ENCODE measurements at regions not wholly inside any gene's neighbourhood (a gene's known extent, or its start where the extent isn't known, plus 50 kb on each side); places are given as distances from the start of the nearest gene placed in this dataset.
A peak's percentile ranks its signal among the peaks of the same experiment; 100 is the strongest.

DNA sequence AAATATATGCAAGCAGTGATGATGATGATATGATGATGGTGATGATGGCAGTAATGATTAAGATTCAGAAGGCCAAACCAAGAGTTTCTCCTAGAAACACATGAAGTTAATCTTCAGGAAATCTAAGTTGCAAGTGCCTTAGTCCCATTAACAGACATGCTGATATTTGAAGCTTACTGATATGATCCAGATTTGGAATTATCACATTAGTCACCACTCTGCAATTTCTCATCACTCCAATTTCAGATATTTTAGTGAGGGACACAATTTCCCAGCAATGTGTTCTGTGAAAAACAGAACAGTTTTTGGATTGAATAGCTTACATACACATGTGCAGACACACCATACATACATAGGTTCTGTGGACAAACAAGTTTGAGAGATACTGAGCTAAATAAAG, 411.4 kb upstream of the FAT3 start:
- DNase-seq (ENCODE audit: low read depth in 2 of 2), result no peak

DNA sequence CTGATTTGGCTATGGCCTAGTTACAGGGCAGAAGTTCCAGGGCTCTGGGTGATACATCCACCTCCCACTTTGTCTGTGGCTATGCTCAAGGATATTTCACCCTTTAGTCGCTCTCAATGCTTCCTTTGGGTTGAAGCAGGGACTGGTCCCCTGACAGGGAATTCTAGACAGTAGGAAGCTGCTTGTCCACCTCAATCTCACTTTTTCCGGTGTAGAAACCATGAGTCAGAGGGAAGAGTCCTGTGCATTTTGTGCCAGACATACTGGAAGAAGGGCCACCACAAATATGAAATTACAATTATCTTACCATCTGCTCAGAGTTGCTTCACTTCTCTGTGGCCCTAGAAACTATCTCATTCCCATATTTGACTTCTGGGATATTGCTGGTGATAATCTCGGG, 413.7 kb upstream of the FAT3 start:
- DNase-seq (ENCODE audit: low read depth in 2 of 2), result no peak

DNA sequence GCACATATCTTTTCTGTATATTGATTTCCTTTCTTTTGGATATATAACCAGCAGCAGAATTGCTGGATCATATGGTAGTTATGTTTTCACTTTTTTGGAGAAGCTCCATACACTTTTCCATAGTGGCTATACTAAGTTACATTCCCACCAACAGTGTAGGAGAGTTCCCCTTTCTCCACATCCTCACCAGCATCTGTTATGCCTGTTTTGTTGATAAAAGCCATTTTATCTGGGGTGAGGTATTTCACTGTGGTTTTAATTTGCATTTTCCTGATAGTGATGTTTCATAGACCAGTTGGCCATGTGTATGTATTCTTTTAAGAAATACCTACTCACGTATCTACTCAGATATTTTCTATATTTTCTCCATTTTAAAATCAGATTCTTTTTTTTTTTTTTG, 419.3 kb upstream of the FAT3 start:
- DNase-seq (ENCODE audit: low read depth in 2 of 2), result no peak

DNA sequence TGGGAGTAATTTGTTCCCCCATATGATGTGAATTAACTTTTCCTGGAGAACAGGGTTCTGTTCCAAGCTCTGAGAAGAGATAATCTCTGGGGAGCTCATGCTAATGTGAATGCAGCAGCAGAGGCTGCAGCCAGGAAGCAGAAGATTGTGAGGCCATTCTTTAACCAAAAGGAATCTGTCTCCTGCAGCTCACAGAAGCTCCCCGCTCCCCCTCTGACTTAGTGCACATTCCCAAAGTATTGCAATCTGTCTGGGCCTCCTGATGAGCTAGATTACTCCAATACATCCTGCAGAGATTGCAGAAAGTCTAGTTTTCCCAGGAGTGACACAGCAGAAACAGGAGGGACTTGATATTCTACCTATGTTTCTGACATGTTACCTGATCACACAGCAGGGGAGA, 420.6 kb upstream of the FAT3 start:
- peak; percentile 70 for DNase-seq (ENCODE audit: low read depth in 2 of 2)

DNA sequence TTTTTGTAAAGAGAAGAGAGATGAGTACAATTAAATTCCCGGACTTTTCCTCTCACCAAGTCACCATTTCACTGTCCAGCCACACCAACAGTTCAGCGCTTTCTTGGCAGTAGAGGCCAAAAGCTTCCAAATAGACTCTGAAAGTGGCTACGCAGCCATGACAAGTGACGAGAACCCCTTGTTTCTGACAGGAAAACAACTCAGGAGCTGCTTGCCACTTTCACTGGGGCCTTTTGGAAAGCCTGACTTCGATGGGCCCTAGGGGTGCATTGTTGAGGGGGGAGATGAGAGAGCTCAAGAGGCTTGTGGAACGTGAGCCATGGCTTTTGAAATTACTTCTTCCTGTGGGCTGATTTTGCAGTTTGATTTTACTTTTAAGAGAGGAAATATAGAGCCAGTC, 422.1 kb upstream of the FAT3 start:
- no peak for DNase-seq (ENCODE audit: low read depth in 2 of 2)

DNA sequence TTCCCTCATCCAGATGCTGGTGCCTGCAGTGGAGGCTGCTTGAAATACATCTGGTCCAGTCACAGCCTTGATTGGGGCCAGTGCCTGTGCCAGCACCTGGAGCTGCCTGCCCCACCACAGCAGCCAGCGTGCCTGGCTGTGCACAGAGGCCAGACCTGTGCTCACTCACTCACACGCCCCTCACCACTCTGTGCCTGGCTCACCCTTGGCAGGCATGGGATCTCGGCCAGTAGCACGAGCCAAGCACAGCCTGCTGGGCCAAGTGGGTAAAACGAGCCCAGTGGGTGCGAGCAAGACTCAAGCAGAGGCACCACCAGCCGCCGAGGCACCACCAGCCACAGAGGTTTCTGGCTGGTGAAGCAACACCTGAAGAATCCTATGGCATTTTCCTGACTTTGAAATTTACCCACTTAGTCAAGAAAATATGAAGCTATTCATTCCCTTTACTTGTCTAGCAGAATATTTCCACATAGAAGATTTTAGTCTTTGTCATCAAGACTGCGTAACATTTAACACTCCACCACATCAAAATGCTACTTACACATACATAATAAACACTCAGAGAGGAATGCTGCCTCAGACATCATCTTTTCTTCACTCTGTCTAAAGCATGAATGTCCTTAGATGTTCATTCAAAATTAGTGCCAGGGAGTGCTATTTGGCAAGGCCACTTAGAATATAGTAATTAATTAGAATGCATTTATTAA, 424.3 kb upstream of the FAT3 start:
- no peak for DNase-seq (ENCODE audit: low read depth in 2 of 2)

DNA sequence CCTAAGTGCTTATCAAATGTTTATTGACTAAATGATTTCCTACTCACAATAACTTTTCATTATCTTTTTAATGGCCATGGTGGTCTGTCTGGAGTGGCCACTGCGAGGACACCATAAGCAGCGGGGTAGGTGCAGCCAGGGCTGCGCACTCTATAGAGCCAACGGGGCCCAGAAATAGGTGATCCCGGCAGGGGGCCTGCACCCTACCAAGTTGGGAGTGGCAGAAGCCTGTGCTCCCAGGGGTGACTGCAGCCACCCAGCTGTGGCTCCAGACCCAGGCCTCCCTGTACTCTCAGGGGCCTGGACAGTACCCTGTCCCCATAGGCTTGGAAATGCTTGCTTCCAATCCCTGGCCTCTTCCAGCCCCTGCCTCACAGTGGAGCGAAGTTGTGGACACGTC, 426.4 kb upstream of the FAT3 start:
- DNase-seq (ENCODE audit: low read depth in 2 of 2), result no peak

DNA sequence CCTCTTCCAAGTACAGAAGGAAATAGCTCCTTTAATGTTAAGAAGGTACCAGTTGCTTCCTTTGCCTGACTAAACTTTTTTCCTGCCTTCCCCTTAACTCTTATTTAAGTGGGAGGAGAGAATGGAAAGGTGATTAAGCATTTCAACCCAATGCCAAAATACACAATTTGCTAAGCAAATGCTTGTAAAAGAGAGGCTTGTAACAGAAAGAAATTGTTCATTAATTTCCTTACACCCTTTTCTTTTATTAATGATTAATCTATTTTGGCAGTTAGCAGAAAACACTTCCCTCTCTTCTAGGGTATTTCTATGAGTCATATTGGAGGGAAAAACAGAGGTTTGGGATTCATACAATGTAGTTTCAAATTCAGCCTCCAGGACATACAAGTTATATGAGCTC, 427.6 kb upstream of the FAT3 start:
- no peak for DNase-seq (ENCODE audit: low read depth in 2 of 2)

DNA sequence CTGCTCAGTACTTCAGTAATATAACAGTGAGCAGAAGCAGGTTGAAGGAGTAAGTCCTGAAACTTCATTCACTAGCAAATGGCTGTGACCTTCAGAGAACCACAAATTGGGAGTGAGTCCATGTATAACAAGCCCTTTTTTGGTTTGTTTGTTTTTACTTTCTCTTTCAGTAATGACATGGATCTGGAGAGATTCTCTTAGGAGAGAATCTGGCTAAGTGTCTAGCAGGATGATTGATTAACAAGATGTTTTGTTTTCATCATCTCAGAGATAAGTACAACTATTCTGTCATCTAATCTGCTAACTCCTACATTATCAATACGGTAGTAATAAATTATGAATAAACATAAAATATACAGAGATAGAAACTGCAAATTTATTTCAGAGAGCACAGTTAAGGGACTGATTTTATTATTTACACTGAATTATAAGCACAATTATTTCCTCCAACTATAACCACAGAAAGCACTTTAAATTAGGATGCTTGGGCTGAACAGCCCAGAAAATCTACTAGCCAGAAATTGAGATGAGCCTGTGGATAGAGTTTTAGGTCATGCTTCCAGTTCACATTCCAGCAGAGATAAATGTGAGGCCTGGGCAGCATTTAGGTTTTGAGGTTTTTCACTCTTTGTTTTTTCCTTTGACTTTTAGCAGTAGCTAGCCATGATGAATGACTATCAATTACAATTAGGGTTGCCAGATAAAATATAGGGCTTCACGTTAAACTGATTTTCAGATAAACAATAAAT, 429.3 kb upstream of the FAT3 start:
- no peak for DNase-seq (ENCODE audit: low read depth in 2 of 2)

DNA sequence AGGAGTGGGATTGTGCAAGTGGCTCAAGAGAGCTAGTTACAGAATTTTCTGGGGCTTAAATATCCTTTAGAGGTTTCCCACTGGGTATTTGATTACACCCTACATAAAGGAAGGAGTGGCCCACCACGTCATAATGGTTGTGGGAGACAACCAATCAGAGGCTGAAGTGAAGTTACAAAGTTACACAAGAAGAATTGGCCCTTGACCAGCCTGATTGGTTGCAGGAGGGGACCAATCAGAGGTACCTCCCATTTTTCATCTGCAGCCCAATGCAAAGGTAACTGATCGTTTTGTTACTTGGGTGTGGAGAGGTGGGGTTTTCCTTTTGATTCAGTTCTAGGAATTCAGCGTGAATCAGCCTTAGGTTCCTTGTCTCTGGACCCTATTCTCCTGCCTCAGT, 430.5 kb upstream of the FAT3 start:
- no peak for DNase-seq (ENCODE audit: low read depth in 2 of 2)

DNA sequence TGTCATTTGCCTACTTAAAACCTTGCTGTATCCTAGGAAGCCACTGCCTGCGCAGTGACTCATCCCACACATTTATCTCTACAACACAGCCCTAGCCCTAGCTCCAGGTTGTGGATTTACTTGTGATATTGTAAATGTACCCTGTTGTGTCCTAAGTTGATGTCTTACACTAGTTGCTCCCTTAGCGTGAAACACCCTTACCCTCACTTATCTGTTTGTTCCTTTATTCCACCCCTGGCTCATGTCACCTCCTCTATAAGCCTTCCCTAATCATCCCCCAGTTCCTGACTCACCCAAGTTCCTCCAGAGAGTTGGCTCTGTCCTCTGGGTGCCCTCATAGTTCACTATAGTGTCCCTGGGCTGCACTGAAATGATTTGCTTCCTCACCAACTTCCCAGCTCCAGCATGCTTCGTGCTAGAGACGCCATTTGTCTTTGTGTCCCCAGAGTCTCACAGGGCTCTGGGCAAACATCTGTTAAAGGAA, 431.8 kb upstream of the FAT3 start:
- DNase-seq (ENCODE audit: low read depth in 2 of 2), result no peak

DNA sequence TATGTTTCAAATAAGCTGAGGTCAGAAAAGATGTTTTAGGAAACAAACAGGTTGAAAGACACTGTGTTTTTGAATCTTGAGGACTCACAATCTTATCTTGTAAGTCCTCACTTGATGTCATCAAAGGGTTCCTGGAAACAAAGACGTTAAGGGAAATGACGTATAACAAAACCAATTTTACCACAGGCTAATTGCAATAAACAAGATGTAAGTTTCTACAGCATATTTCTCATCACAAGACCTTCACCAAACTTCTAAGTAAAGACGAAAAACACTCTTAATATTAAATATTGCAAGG, 433.5 kb upstream of the FAT3 start:
- no peak for DNase-seq (ENCODE audit: low read depth in 2 of 2)

DNA sequence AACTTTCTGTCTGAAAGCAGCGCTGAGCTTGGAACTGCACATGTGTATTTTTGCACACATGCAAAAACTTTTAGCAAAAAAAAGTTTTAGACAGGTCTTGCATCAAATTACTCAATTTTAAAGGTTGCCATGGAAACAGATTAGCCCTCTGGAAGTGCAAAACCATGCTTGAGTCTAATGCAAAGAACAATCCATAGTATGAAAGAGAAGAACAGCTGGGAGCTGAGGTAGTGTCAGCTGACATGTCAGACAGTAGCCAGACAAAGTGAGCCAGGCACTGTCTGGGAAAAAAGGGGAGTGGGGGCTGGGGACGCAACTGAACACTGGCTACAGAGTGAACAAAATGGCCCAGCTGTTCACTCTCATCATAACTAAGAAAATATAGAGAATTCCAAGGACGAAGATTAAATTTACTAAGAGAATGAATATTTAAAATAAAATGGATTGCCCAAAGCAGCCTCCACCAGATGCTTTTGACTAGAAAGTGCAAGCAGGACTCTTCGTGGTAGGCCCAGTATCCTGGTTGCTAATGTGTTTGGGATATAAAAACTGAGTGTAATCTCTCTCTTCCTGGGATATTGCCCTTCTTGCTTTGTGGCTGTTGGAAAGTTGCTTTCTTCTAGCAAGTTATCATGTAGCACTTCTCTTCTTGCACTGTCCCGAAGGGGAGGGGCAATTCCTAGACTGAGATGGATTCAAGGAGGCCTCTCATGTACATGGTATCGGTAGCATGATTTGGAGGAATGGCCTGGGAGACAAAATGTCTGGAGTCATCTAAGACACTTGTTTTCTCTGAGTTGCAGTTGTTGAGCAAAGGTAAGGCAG, 434.1 kb upstream of the FAT3 start:
- DNase-seq (ENCODE audit: low read depth in 2 of 2), result no peak

DNA sequence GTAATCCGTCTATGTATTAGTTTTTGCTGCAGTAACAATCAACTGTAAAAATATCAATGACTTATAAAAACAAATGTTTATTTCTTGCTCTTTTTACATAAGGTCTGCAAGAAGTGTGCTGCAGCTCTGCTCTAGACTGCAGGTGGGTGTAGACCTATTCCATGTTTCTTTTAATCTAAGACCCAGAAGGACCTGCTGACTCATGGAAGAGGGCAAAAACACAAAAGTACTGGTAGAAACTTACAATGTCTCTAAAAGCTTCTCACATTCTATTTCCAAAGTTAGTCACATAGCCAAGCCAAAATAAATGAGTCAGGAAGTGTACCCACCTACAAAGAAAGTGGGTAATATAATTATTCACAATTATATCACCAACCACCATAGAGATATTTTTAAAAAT, 435.9 kb upstream of the FAT3 start:
- DNase-seq (ENCODE audit: low read depth in 2 of 2), result no peak

DNA sequence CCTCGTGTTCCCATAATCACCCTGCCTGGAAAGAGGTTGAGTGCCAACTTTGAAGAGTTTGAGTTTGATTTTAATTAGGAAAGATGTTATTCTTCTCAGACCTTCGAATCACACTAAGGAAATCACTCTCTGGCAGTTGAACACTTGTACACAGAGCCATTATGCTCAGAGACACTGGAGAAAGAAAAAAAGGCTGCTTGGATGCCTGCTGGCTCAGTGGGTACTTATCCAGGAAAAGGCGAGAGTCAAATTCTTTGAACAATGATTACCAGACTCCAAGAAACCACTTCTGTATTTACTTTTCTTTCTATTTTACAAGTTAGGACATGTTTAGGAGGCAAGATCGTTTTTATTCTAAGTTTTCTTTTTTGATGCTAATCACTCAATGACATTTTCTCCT, 438.5 kb upstream of the FAT3 start:
- DNase-seq (ENCODE audit: low read depth in 2 of 2), result no peak

DNA sequence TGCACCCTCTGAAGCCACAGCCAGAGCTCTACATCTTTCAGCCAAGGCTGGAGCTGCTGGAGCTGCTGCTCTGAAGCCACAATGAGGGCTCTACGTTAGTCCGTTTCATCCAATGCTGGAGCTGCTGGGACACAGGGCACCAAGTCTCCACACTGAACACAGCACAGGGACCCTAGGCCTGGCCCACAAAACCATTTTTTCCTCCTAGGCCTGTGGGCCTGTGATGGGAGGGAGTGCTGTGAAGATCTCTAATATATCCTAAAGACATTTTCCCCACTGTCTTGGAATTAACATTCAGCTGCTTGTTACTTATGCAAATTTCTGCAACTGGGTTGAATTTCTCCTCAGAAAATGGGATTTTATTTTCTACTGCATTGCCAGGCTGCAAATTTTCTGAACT, 441.4 kb upstream of the FAT3 start:
- DNase-seq (ENCODE audit: low read depth in 2 of 2), result no peak

DNA sequence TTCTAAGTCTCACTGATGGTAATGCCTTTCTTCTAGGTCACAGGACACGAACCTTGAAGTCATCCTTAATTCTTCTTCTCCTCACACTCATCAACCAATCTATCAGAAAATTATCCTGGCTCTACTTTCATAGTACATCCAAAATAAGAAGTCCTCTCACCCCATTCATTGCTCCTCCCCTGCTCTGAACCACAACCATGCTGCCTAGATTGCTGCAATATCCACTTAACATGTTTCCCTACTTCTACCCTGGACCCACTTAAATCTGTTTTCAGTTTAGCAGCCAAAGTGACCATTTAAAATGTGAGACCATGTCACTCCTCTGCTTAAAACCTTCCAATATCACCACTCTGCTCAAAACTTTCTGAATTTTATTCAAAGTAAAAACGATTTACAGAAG, 445.9 kb upstream of the FAT3 start:
- DNase-seq (ENCODE audit: low read depth in 2 of 2), result no peak

DNA sequence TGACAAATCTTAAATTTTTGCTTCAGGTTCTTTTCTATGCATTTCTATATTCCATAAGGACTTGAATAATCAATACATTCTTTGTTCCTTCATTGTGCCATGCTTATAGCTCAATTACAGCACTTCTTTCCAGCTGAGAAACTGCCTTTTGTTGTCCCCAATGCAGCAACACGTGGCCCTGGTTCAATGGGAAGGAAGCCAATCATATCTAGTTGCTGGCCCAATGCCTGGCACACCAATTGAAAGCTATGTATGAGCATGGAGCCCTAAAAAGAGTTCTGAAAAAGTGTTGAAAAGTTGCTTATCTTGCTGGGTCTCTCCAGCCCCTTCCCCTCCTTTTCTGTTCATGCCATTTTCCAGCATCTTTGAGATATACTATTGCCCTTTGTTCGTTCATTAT, 448.0 kb upstream of the FAT3 start:
- no peak for DNase-seq (ENCODE audit: low read depth in 2 of 2)

DNA sequence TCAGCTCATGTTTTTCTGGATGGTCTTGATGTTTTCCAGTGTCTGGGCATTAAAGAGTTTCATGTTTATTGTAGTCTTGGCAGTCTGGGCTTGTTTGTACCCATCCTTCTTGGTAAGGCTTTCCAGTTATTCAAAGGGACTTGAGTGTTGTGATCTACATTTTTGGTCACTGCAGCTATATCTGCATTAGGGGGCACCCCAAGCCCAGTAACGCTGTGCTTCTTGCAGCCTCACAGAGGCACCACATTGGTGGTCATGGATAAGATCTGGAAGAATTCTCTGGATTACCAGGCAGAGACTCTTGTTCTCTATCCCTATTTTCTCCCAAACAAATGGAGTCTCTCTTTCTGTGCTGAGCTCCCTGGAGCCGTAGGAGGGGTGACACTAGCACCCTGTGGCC, 451.5 kb upstream of the FAT3 start:
- DNase-seq (ENCODE audit: low read depth in 2 of 2), result peak; percentile 11 to 14

DNA sequence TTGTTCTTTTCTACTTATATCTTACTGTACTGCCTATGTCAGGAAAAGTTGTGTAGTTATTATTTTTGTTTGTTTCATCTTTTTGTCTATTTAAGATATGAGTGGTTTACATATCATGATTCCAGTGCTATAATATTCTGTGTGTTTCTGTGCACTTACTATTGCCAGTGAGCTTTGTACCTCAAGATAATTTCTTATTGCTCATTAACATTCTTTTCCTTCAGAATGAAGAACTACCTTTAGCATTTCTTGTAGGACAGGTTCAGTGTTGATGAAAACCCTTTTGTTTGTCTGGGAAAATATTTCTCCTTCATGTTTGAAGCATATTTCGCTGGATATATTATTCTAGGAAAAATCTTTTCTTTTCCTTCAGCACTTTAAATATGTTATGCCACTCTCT, 452.7 kb upstream of the FAT3 start:
- DNase-seq (ENCODE audit: low read depth in 2 of 2), result no peak

DNA sequence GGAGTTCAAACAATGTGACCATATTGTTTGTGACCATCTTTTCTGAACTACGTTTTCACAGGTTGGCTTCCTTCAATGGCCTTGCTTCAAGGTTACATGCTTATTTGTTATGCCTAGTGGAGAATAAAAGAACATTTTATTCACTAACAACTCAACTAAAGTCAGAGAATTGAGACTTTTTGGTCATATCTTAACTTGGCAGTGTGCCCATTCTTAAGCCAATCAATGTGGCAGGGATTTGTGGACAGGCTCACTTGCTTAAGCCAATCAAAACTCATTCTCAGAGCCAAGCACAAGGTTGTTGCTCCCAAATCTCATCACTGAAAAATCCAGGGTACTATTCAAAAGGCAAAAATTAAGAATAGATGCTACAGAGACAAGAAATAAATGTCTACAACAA, 455.8 kb upstream of the FAT3 start:
- DNase-seq (ENCODE audit: low read depth in 2 of 2), result no peak

DNA sequence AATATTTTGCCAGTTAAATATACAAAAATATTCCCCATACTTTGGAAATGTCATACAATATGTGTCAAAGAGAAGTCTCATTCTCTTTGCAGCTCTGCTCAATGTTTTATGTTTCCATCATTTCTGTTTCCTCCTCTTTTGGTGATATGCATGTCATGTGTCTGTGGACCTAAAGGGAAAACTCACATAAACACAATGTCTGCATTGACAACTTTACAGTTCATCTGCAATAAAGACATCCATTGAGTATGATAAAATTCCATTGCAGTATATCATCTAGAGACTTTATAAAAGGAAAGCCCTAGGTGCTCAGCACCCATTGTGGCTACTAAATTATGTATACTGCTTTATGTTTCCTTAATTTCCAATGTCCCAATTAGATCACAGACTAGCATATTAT, 461.3 kb upstream of the FAT3 start:
- DNase-seq (ENCODE audit: low read depth in 2 of 2), result no peak

Data from fibroblast of skin of left quadriceps (primary cell).